ENCODE measurements at regions not wholly inside any gene's neighbourhood (a gene's known extent, or its start where the extent isn't known, plus 50 kb on each side); places are given as distances from the start of the nearest gene placed in this dataset.

DNA sequence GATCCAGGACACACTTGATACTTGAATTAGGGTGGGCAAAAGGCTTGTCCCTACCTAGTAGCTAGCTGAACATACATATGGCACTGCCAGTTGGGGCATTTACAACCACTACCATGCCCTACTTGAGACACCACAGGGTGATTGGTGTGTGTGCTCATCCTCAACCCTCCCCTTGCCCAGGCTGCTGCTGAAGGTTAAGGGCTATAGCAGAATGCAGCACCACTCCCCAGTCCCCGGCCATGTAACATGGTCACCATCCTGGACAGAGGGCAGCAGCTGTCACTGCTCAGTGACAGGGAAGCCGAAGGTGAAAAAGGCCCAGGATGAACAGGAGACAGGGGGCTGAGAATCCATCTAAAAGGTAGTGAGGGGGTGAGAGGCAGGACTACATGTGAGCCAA is 273.9 kb upstream of the SGCD start:
- no peaks in the 10 kb centered on the region for H3K36me3 ChIP-seq (ENCODE audit: control insufficient read depth in 1 of 2, insufficient read depth in 2 of 2, low read length in 2 of 2)
- H3K27me3 ChIP-seq (ENCODE audit: insufficient read depth, low read length) = no peaks in the 10 kb centered on the region
- H4K20me1 ChIP-seq (ENCODE audit: insufficient read depth) = no peaks in the 10 kb centered on the region
- no peak for DNase-seq (ENCODE audit: low read depth, low spot score)
- H3K9me2 ChIP-seq (ENCODE audit: insufficient read depth) = no peaks in the 10 kb centered on the region
- TF ChIP-seq, protein P1, sequence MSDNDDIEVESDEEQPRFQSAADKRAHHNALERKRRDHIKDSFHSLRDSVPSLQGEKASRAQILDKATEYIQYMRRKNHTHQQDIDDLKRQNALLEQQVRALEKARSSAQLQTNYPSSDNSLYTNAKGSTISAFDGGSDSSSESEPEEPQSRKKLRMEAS (IDR thresholded peaks at IDR 0.05) = no peak
- TF ChIP-seq SP1 (IDR thresholded peaks at IDR 0.05; ENCODE audit: low read depth) (no peak), SIN3A (IDR thresholded peaks at IDR 0.05; ENCODE audit: low read depth) (no peak), SRF (IDR thresholded peaks at IDR 0.05; ENCODE audit: low read depth) (no peak), JUND (IDR thresholded peaks at IDR 0.05) (no peak), RAD21 (IDR thresholded peaks at IDR 0.05; ENCODE audit: low read depth) (no peak), YY1 (IDR thresholded peaks at IDR 0.05; ENCODE audit: extremely low read depth, insufficient replicate concordance, low read depth, low read length) (no peak), CEBPB (IDR thresholded peaks at IDR 0.05; ENCODE audit: low read depth) (no peak), TCF7L2 (IDR thresholded peaks at IDR 0.05; ENCODE audit: borderline replicate concordance, extremely low read depth, insufficient read depth, insufficient read length) (no peak), ZNF274 (IDR thresholded peaks at IDR 0.05; ENCODE audit: low read depth, low read length) (no peak), FOSL1 (IDR thresholded peaks at IDR 0.05; ENCODE audit: low read depth) (no peak), EGR1 (IDR thresholded peaks at IDR 0.05; ENCODE audit: low read depth) (no peak), EZH2phosphoT487 (IDR thresholded peaks at IDR 0.05; ENCODE audit: borderline replicate concordance) (no peak), EZH2 (IDR thresholded peaks at IDR 0.05) (no peak)
- TF ChIP-seq, protein P2, sequence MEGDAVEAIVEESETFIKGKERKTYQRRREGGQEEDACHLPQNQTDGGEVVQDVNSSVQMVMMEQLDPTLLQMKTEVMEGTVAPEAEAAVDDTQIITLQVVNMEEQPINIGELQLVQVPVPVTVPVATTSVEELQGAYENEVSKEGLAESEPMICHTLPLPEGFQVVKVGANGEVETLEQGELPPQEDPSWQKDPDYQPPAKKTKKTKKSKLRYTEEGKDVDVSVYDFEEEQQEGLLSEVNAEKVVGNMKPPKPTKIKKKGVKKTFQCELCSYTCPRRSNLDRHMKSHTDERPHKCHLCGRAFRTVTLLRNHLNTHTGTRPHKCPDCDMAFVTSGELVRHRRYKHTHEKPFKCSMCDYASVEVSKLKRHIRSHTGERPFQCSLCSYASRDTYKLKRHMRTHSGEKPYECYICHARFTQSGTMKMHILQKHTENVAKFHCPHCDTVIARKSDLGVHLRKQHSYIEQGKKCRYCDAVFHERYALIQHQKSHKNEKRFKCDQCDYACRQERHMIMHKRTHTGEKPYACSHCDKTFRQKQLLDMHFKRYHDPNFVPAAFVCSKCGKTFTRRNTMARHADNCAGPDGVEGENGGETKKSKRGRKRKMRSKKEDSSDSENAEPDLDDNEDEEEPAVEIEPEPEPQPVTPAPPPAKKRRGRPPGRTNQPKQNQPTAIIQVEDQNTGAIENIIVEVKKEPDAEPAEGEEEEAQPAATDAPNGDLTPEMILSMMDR (IDR thresholded peaks at IDR 0.05 in 2 of 3, conservative IDR thresholded peaks at IDR 0.05 in 1 of 3; ENCODE audit: borderline replicate concordance in 1 of 3, insufficient read depth in 1 of 3, low read depth in 2 of 3, low read length in 2 of 3) = no peak
- TF ChIP-seq, protein P3, sequence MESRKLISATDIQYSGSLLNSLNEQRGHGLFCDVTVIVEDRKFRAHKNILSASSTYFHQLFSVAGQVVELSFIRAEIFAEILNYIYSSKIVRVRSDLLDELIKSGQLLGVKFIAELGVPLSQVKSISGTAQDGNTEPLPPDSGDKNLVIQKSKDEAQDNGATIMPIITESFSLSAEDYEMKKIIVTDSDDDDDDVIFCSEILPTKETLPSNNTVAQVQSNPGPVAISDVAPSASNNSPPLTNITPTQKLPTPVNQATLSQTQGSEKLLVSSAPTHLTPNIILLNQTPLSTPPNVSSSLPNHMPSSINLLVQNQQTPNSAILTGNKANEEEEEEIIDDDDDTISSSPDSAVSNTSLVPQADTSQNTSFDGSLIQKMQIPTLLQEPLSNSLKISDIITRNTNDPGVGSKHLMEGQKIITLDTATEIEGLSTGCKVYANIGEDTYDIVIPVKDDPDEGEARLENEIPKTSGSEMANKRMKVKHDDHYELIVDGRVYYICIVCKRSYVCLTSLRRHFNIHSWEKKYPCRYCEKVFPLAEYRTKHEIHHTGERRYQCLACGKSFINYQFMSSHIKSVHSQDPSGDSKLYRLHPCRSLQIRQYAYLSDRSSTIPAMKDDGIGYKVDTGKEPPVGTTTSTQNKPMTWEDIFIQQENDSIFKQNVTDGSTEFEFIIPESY (IDR thresholded peaks at IDR 0.05; ENCODE audit: extremely low read depth, insufficient replicate concordance, low read length) = no peak
- TF ChIP-seq, protein P4, sequence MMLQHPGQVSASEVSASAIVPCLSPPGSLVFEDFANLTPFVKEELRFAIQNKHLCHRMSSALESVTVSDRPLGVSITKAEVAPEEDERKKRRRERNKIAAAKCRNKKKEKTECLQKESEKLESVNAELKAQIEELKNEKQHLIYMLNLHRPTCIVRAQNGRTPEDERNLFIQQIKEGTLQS (IDR thresholded peaks at IDR 0.05) = no peak
- no peak overlapping the region for H3K4me3 ChIP-seq (replicated peaks in 1 of 2; ENCODE audit: low read depth in 1 of 2, low read length in 2 of 2)
- intact Hi-C loops (cut with micrococcal nuclease) = no loop called here
- ATAC-seq = no peak
- no TSS peak for BruUV-seq (replicated peaks)
- POLR2A ChIA-PET = no interaction called here
- RAD21 ChIA-PET (ENCODE audit: low non-redundant PET in 1 of 2, low total read pairs in 2 of 2, uncharacterized antibody in 2 of 2, unreplicated experiment in 2 of 2) = no interaction called here
- no peaks in the 10 kb centered on the region for H3K79me2 ChIP-seq (ENCODE audit: insufficient read depth, low read length)
- no peak overlapping the region for H3K27ac ChIP-seq (ENCODE audit: low read depth, low read length)
- no peak overlapping the region for H3K9ac ChIP-seq (ENCODE audit: low read length)
- H3K9me3 ChIP-seq (ENCODE audit: control insufficient read depth in 1 of 2, insufficient read depth in 1 of 2, low read depth in 1 of 2, low read length in 2 of 2) = no peaks in the 10 kb centered on the region
- CTCF ChIA-PET = no interaction called here
- H3K4me2 ChIP-seq (ENCODE audit: low read length) = no peak overlapping the region
- no peaks in the 10 kb centered on the region for H3K4me1 ChIP-seq (ENCODE audit: control insufficient read depth in 1 of 2, insufficient read depth in 2 of 2, low read length in 2 of 2)
- no peak overlapping the region for H2AFZ ChIP-seq (ENCODE audit: low read depth, low read length, poor library complexity, severe bottlenecking)
